C4-2B (cell line): ENCODE measurements at regions not wholly inside any gene's neighbourhood (a gene's known extent, or its start where the extent isn't known, plus 50 kb on each side); places are given as distances from the start of the nearest gene placed in this dataset.

Experiments
- H3K27ac ChIP-seq: fragments of 450-650 bp; 2 replicates; pipeline ENCODE4 v1.5.1; 2017
- ZFX ChIP-seq: fragments of 450-650 bp; IDR thresholded peaks from 2 replicates; pipeline ENCODE4 v1.6.1; 2017
- TF ChIP-seq, protein P1 (sequence below): fragments of 450-650 bp; conservative IDR thresholded peaks from 2 replicates; pipeline ENCODE4 v1.5.1; 2017; ENCODE audit warnings: mild to moderate bottlenecking

DNA sequence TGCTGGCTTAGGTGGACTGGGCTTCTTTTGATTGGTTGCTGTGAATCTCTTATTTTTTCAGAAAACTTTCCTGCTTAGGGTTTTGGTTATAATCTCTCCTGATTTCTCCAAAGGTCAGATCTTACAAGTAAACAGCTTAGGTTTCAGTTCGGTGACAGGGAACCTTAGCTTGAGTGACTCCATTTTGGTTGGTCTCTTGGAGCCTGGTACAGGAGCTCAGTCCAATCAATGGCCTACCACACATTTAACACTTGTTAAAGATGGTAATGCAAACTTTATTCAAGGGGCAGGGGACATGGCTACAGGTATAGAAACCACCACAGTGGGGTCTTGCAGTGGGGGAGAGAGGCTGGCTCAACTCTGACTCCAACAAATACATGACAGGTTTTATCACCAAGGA lies 180.9 kb upstream of the THBS1 start:
- H3K27ac ChIP-seq, result no peak overlapping the region; the same call in 1 of the 2 replicates
- TF ChIP-seq, protein P1, sequence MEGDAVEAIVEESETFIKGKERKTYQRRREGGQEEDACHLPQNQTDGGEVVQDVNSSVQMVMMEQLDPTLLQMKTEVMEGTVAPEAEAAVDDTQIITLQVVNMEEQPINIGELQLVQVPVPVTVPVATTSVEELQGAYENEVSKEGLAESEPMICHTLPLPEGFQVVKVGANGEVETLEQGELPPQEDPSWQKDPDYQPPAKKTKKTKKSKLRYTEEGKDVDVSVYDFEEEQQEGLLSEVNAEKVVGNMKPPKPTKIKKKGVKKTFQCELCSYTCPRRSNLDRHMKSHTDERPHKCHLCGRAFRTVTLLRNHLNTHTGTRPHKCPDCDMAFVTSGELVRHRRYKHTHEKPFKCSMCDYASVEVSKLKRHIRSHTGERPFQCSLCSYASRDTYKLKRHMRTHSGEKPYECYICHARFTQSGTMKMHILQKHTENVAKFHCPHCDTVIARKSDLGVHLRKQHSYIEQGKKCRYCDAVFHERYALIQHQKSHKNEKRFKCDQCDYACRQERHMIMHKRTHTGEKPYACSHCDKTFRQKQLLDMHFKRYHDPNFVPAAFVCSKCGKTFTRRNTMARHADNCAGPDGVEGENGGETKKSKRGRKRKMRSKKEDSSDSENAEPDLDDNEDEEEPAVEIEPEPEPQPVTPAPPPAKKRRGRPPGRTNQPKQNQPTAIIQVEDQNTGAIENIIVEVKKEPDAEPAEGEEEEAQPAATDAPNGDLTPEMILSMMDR, result no peak
- no peak for TF ChIP-seq ZFX

DNA sequence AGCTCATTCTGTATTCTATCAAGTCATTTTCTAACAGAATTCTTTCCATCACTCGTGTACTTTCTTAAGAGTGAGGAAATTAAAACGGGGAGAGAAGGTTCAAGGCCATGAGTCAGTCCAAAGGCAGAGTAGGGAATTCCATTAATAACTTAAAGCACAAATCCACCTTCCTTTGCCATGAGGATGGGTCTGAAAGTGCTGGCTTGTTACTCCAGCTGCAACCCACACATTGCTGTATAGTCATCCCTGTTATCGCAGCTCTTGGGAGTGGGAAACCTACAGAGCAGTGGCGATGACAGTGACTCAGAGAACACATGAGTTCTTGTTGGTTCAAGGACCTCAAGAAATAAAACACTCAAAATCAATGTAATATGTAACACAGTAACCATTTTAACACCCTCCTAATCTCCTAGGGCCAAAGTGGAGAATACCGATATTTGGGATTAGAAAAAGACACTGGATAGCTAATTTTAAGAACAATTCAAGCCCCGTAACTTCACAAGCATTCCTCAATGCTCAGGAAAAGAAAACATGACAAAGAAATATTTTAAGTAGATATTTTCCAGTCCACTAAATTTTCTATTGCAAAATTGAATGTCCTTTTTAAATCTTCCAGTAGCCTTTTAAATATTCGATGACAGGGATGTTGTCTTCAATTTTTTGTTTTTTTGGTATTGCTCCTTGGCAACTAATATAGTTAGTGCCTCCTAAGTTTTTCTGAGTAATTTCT lies 179.9 kb upstream of the THBS1 start:
- H3K27ac ChIP-seq, result no peak overlapping the region
- TF ChIP-seq ZFX, result no peak
- TF ChIP-seq, protein P1, result no peak

DNA sequence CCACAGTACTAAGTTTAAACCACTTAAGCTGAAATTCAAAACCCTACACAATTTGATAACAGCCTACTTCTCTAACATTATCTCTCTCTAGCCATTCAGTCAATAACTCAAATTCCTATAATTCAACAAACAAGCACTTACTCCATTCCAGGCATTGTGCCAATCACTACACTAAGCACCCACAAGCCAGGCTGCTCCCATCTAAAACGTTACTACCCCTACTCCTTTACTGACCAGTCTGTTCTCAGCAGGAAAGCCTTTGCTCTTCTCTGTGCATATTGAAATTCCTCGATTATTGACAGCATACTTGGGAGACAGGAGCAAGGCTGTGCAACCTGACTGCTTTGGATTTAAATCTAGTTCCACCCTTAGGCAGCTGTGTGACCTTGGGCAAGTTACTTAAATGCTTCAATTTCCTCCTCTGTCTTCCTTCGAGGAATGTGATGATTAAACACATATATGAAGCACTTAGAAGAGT lies 177.2 kb upstream of the THBS1 start:
- TF ChIP-seq, protein P1, result no peak
- no peak for TF ChIP-seq ZFX
- no peak overlapping the region for H3K27ac ChIP-seq

DNA sequence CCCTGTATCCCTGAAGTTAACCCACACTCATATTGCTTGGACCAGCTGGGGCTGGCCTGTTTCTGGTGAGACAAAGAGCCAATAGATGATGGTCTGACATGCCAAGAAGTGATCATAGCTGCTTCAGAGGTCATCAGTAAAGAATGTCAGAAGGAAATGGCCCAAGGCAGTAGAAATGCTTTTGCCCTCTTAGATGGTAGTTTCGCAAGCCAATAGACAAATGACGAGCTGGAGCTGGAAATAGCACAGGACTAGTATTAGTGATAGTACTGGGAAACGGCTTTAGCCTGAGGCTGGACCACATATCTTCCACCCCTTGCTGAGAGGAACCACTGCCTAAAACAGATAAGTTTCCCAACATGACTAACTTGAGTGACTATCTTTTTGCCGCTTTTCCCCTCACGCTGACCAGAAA lies 176.1 kb upstream of the THBS1 start:
- H3K27ac ChIP-seq, result no peak overlapping the region
- TF ChIP-seq ZFX, result no peak
- TF ChIP-seq, protein P1, result no peak

DNA sequence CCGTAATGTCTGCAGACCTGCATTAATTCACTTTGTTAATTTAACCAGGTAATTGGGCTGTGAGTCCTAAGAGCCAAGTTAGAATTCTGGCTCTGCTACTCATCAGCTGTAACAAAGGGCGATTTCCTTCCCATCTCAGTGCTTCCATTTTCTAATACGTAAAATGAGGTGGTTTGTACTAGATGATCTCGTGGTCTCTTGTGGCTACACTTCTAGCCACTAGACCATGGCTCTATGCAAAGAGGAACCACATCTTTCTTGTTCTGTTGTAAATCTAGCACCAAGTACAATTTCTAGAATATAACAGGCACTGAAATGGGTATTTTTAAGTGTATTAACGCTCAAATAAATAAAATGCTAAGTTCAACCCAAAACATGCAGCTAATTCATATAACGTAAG lies 174.4 kb upstream of the THBS1 start:
- no peak overlapping the region for H3K27ac ChIP-seq
- TF ChIP-seq, protein P1, result no peak
- no peak for TF ChIP-seq ZFX

DNA sequence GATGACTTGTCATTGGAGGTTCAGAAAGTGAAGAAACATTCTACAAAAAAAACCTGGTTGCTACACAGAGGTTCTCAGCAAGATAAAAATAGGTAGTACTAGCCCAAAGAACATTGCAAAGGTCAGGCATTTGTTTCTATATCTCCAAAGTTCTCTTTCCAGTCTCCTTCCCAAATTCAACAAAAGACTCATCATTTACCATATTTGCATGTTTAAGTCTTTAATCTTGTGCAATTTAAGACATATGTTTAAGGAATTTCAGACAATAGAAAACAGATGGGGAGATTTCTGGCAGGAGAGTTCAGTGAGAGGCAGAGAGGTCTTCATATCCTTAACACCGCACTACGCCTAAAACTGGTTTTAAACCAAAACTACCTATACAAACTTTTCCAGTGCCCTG lies 173.8 kb upstream of the THBS1 start:
- H3K27ac ChIP-seq, result no peak overlapping the region
- no peak for TF ChIP-seq ZFX
- TF ChIP-seq, protein P1, result no peak

DNA sequence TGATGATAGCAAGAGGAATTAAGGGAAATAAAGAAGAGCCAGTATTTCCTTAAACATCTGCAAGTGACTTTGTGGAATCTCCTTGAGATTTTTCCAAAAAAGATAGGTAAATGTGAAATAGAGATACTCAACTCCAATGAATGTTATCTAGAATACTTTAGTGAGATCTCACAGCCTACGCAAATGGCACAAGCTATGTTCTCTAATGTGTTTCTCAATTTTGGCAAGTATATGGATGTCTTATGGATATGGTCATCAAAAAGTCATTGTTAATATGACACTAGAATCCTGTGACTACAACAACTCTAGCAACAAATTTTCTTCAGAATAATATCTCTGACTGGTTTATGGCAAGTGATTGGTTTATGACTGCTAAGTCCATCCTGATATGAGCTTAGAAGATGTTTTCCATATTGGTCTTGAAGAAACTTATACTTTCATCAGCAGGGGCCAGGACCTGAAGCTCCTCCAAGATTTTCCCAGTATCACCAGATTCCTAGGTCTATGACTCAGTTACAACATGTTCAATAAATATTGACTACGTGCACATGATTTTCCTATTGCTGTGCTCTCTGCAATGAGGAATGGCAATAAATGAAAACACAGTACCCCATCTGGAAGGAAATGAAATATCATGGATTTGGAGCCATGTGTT lies 170.9 kb upstream of the THBS1 start:
- H3K27ac ChIP-seq, result no peak overlapping the region
- TF ChIP-seq ZFX, result no peak
- TF ChIP-seq, protein P1, result no peak
